GM18507 (cell line): ENCODE measurements at regions not wholly inside any gene's neighbourhood (a gene's known extent, or its start where the extent isn't known, plus 50 kb on each side); places are given as distances from the start of the nearest gene placed in this dataset.

Experiments used
- DNase-seq: peaks from one replicate; pipeline ENCODE4 v3.0.0; 2011; ENCODE audit warnings: low read depth; ENCODE audit not compliant: insufficient read length; ENCODE audit errors: extremely low spot score
- FAIRE-seq: peaks from 2 replicates; lab custom pipeline; 2011; peaks lifted over from hg19 to GRCh38; lab: Jason Lieb, UNC

DNA sequence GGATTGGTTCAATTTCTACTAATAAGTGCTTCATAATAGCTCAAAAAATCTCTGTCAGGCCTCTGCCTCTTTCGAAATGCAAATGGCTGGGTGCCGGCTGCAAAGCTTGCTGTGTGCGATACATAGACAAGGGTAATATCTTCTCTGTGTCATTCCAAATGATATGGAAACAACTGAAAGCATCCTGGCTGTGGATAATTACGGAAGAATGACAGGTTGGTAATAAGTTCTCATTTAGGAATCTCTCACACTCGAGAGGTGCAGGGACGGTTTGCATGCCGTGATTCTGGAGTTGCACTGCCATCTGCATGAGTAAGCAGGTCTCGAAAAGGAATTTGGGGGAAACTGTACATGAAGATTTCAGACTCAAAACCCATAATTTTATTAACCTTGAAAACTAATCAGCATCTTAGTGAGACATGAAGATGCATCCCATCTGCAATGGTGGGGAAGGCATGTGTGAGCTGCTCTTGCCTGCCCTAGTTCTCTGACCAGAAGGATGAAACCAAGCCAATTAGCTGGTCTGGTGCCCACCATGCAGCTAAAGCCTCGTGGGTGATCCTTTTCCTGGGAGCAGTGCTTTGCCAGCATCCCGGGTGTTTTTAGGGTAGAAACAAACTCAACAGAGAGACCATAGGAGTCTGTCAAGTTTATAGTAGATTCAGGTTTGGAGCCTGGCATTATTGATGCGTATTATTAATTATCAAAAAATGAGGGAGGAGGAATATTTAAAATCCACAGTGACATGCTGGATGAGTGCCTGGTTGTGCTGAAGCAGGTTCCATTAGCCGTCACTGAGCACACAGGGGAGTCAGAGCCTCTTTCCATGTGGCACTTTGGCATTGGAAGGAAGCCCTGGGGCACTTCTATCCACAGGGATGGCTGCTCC, 503.6 kb upstream of the MGMT start:
- DNase-seq (no peak), FAIRE-seq (no peak)

DNA sequence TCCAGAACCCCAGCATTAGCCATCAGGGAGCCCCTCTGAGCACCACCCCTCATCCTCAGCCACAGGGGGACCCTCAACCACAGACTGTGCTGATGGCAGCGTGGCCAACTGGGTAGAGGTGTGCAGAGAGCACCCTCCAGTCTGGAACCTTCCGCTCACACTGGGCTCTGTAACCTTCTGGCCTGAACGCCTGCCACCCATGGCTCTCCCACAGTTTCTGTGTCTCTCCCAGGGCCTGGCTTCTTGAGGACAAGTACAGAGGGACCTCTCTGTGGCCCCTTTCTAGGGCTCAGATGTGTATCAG, 503.0 kb upstream of the MGMT start:
- DNase-seq = no peak
- no peak for FAIRE-seq

DNA sequence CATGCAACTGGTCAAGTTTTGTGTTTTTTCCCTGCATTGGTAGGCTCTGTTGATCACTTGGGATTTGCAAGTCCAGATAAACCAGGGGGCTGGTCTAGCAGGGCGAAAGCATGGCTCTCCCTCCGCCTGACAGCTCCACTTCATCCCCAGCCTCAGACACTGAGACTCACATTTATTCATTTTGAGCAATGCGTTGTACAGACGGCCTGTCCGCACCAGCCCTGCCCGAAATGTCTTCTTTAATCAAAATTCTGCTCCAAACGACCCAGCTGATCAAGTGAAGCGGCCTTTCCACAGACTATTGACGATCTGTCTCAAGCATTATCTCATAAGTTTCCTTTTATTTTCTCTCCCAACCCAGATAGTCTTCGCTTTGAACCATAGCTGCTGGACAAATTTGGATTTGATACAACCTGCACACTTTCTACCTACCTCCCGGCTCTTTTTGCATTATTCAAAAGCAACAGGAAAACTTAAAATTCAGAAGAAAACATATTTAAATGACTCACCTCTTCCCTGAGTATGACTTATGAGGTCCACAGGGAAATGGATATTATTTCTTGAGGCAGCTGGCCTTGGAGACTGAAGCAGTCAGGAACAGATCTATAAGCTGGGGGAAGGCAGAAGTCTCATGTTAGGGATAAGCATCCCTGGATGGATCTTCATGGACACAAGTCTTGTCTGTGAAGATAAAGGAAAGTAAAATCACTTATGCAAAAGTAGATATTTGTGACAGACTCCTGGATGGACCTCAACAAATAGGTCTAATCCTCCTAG, 498.9 kb upstream of the MGMT start:
- DNase-seq (no peak), FAIRE-seq (no peak)

DNA sequence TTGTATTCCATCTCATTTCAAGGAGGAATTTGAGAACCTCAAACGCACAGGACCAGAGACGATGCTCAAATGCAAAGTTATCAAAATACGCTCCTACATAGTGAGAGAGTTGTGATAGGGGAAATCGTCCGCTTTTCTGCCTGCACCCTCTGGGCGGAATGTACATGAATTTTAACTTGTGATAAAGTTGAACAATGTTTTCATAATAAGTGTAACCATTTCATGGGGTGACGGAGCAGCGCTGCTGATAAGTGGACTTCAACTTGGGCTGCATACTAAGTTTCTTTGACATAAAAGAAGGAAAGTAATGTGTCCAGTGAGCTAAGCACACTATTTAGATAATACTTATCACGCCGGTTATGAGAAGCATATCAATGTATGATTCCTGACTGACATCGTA, 497.5 kb upstream of the MGMT start:
- DNase-seq (no peak), FAIRE-seq (no peak)

DNA sequence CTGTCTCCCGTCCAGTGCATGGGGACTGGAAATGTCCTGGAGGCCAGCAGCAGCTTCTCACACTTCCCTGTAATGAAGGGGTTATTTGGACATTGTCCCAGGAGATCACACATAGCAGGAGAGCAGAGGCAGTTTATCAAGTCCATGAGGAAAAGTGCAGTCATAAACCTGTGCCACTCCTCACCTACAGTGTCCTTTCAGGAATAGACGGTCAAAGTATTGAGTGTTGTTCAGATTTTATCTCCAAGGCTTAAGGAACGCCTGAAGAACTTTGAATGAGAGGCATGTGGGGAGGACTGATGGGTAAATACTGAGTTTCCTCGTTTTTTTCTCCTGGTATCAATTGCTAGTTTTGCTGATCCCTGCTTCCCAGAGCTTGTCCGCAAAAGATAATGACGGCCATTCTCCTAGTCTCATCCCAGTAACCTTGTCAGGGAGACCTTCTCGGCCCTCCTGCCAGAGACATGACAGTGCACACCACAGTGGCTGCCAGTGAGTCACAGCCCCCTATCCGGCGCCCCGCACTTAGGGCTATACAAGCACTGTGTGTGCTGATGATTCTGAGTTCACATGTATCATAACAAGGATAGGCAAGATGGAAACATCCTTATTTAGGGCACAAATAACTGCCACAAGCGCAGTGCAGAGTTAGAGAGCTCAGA, 495.5 kb upstream of the MGMT start:
- FAIRE-seq (no peak), DNase-seq (no peak)

DNA sequence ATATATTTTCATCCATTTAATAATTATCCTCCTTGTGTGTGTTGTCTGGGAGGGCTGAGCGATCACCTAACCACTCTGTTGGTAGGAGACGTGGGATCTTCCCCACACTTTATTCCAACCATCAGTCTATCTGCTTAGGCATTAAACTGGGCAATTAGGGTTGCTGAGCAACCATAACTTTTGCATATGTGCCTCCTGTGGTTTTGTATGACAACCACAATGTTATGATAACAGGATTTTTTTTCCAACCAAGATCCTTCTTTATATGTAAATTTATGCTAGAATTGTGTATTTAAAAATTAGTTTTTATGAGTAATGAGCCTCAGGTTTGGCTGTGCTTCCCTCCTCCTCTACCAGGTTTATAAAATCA, 495.0 kb upstream of the MGMT start:
- DNase-seq = no peak
- no peak for FAIRE-seq

DNA sequence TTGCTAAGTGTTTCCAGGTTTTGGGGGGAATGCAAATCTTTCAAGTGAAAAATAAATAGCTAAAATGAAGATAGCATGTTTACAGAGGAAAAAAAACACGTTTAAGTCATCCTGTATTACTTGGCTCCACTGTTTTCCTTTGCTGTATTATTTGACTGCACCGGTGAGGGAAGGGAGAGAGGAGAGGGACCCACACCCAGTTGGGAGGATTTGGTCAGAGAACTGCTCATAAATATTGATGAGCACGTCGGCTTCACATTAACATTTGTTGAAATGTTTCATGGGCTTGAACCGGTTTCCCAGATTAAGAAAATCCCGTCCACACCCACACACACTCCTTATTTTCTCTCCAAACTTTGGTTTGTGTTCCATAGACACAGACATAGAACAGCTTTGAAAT, 493.8 kb upstream of the MGMT start:
- FAIRE-seq (no peak), DNase-seq (no peak)

DNA sequence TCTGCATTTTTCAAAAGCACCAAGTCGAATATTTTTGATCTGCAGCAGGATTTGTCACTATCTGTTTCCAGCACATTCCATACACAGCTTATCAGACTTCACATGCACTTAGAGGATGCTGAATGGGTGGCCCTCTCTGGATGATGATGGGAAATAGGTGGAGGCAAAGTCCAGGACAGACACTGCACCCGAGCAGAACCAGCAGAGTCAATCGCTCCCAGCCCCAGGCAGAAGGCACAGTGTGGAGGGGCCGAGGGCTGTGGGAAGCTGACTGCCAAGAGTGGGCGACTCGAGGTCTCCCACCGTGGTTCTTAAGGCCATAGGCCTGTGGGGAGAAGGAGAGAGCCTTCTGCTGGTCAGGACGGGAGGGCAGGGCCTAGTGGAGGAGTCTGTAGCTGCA, 490.2 kb upstream of the MGMT start:
- FAIRE-seq (no peak), DNase-seq (no peak)

DNA sequence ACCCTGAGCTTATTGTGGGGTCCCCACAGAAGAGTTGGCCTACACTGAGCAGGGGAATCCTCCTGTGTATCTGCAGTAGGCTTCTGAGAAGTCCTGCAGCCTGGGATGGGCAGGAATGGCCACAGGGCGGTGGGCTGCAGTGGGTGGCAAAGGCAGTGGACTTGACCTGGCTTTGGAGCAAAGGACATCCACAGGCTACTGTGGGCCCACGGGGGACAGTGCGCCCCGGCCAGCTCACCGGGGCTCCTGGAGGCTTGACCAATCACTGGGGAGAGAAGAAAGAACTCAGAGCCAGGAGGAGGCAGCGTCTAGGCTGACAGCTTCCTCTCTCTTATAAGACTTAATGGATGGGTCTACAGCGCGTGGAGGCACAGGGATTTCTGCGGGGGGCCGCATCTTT, 488.8 kb upstream of the MGMT start:
- FAIRE-seq = no peak

DNA sequence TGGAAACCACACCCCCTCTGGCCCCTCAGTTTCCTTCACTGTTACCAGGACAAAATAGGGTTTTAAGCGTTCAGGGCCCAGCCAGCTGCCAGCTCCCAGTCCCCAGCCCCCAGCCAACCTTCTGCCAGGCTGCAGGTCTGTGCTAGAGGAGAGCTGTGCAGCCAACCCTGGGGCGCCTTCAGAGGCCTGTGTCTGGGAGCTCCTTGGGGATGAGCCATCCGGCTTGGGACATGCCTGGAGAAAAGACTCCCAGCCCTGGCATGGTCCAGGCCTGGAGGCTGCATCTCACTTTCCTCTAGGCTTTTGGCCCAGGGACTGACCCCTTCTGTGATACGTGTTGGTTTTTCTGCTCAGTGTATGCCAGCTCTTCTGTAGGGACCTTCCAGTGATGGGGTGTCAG, 487.6 kb upstream of the MGMT start:
- FAIRE-seq = no peak

More for the DNA sequence above, 488.8 kb upstream of the MGMT start:
- no peak for DNase-seq

DNA sequence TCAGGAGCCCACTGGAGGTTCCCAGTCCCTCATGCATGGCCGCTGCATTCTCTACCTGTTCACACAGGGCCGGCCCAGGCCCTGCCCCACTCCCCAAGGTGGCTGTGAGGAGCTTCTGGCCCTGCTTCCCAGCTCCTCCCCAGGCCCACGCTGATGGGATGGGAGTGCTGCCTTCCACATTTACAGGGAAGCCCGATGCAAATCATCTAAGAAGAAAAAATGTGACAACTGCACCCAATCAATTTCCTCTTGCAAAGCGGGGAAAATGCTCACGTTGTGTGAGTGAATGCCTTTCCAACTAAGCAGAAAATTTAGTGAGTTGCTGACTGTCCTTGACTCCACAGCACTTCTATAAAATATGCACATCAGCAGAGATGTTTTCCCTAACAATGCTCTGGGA, 485.8 kb upstream of the MGMT start:
- no peak for DNase-seq
- FAIRE-seq = no peak

More for the DNA sequence above, 487.6 kb upstream of the MGMT start:
- DNase-seq = no peak

DNA sequence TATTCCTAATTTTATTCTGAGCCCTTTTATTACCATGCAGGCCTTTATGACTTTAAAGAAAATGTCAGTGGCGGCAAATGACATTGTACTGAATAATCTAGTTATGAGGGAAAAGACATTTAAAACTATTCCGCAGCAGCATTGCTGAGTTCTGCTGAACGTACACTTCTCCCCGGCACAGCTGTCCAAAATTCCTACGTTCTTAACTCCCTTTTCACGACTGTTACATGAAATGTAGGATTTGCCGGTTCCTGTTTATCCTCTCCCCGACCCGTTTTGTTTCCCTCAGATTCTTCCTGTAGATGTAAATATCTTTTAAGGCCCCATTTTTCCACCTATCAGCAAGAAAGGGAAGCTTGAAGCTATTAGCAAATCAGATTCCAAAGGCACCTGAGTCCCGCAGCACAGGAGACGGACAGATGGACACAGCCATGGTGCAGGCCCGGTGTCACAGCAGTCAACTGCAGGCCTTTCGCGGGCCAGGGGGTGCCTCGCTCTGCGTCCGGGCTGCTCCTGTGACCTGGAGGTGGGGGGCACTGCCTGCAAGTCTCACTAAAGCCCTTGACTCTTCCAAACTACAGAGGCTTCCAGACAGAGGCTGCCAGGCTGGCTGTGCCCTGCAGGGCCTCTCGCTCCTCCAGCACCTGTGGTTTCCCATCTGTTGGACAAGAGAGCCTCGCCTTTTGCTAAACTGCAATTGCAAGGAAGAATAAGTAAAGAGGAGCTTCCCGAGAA, 485.0 kb upstream of the MGMT start:
- FAIRE-seq (no peak), DNase-seq (no peak)

DNA sequence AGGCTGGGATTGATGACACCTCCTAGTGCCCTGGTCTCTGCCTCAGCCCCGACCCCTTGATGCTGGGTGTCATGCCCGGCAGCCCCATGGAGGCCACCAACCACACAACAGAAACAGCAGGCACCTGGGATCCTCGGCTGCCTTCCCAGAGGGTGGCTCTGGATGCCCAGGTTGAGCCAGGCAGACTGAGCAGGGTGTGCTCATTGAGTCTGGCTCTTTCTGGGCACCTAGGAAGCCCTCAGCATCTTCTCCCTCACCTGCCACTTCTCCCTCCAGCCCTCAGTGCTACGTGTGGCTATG, 484.5 kb upstream of the MGMT start:
- DNase-seq (no peak), FAIRE-seq (no peak)

DNA sequence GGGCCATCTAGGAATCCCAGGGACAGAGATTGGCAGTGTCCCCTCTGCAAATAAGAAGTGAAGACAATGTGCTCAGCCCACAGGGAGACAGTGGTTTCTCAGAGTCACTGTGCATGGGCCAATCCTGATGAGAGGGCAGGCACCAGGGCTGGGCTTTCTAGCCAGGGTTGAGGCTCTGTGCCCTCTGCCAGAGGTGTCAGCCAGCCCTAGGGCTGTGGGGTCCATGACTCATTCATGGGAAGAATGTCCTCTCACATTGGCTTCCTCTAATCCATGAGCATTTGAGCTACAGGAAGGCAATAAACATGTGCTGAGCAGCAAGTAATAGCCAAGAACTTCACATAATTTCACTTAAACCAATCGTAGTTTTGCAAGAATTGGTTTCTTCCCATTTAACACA, 482.0 kb upstream of the MGMT start:
- no peak for DNase-seq
- no peak for FAIRE-seq

DNA sequence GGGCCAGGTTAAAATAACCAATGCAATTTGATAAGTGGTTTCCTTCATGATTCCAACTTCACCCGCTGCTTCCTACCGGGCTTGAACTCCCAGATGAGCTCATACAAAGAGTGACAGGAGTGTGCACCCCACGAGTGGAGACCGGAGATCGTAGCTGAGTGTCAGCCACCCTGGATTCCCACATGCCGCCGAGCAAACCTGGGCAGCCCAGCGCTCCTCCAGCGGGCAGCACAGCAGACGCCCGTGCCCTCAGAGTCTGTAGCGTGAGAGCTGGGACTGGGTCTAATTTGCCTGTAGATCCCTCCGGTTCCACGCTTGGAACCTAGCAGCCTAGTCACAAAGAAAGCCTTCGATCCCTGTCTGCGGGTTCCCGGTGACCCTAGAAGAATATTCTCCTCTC, 476.1 kb upstream of the MGMT start:
- FAIRE-seq = no peak
- no peak for DNase-seq

DNA sequence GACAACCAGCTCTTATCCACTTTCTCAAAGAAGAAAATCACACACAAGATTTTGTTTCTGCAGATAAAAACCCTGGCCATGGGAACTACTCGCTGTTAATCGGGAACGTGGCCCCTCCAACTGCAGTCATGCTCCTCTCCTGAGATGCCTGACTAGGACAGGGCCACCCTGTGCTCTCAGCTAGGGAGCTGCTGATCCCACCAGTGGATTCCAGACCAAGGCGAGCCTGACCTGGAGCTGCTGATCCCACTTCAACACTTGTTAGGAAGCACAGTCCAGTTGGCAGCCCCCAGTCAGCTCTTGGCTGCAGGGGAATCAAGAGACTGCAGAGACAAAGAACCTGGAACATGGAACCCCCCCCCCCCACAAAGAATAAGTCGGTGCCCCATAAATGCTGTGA, 474.3 kb upstream of the MGMT start:
- FAIRE-seq (no peak), DNase-seq (no peak)

DNA sequence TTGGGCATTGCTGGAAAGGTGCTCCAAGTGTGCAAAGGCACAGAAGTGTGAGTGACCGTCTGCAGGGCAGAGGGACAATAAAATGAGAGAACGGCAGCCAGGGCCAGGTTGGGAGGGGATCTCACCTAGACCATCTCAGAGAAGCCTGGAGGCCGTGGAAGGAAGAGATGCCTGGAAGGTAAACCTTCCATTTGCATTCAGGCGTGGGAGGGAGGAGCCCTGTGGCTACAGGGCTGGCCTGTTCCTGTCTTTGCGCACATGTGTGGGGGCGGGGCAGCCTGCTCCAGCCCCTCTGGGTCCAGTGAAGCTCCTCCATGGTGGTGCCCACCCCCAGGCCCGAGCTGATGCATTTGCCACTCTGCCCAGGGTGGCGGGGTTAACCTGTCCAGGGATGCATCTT, 473.6 kb upstream of the MGMT start:
- no peak for FAIRE-seq
- DNase-seq = no peak

DNA sequence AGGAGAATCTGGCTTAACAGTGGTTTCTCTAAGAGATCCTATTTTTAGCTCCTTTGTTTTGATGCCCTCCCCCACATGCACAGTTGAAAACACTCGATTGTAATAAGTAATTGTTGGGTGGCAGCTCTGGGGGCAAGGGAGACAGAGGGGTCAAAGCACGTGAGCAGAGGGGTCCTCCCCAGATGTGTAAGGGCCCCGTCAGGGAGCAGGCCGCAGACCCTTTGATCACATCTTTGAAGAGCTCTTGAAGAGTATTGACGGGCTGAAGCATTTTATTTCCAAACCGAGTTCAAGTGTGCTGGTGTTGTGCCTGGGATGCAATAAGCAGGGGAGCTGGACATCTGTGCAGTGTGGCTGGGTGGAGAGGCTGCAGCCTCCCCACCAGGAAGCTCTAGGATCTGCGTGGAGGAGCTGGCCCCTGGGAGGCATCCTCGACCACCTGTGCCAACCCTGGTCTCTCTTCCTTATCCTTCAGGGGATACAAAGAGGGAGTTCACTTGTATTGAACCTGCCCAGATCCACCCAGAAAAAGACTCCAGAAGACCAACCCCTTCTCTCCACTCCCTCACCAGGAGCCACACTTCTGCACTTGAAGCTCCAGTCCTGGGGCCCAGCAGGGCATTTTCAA, 473.0 kb upstream of the MGMT start:
- DNase-seq (no peak), FAIRE-seq (no peak)

DNA sequence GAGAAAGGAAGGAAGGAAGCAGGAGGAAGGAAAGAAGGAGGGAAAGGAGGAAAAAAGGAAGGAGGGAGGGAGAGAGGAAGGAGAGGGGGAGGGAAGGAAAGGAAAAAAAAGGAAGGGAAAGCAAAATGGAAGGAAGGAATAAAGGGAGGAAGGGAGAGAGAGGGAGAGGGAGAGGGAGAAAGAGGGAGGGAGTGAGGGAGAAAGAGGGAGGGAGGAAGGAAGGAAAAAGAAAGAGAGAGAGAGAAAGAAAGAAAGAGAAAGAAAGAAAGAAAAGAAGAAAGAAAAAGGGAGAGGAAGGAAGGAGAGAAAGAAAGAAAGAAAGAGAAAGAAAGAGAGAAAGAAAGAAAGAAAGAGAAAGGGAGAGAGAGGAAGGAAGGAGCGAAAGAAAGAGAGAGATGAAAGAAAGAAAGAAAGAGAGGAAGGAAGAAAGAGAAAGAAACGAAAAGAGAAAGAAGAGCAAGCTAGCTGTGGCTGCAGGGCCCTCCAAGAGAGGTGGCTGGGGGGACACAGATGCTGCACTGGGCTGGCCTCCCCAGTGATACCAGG, 472.4 kb upstream of the MGMT start:
- FAIRE-seq (no peak), DNase-seq (no peak)

DNA sequence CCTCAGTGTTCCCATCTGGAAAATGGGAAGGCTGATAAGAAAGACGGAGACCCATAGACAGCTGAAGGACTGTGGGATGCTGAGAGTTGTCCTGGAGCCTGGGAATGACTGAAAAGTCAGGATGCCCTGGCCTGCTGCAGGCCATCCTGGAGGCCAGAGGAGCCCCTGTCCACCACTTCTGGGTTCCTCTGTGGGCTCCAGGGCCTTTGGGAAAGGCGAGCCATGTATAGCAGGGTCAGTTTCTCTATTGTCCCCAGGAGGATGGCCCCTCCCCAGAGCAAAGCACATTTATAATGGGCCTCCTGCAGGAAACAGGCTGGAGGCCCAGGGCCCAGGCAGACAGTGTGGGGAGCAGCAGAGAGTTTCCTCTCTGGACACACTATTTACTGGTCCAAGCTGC, 471.4 kb upstream of the MGMT start:
- FAIRE-seq = no peak
- no peak for DNase-seq
